Heart left ventricle (tissue), 16 donors: ENCODE measurements at regions not wholly inside any gene's neighbourhood (a gene's known extent, or its start where the extent isn't known, plus 50 kb on each side); places are given as distances from the start of the nearest gene placed in this dataset.

Source experiments
- ATAC-seq, 4 donors: fragments of 200-7000 bp; cut with Tn5 transposase; one replicate each; pipeline ENCODE4 v1.9.1; 2020 to 2022; ENCODE audit warnings: moderate library complexity in 4 of 4, mild to moderate bottlenecking in 3 of 4, moderate number of reproducible peaks in 1 of 4
- DNase-seq, 5 donors: peaks; one replicate each; pipeline ENCODE4 v3.0.0-alpha.2; 2020
- H3K27ac ChIP-seq, 12 donors: fragments of 200-600 bp; sonication (generic) in 4 of 12; one replicate each; pipeline versions ENCODE4 v1.5.0 to v1.8.0; 2016 to 2022; ENCODE audit warnings: mild to moderate bottlenecking in 2 of 12
- H3K27me3 ChIP-seq, 9 donors: fragments of 200-600 bp; sonication (generic) in 2 of 9; one replicate each; pipeline versions ENCODE4 v1.5.1 to v1.8.0; 2016 to 2022; ENCODE audit warnings: mild to moderate bottlenecking in 3 of 9
- H3K36me3 ChIP-seq, 9 donors: fragments of 200-600 bp; sonication (generic) in 2 of 9; one replicate each; pipeline versions ENCODE4 v1.5.0 to v1.8.0; 2018 to 2022; ENCODE audit warnings: mild to moderate bottlenecking in 2 of 9
- H3K4me1 ChIP-seq, 12 donors: fragments of 200-600 bp; sonication (generic) in 4 of 12; one replicate each; pipeline versions ENCODE4 v1.5.0 to v1.8.0; 2016 to 2022; ENCODE audit warnings: mild to moderate bottlenecking in 3 of 12
- H3K4me3 ChIP-seq, 12 donors: fragments of 200-600 bp; sonication (generic) in 4 of 12; one replicate each; pipeline versions ENCODE4 v1.5.0 to v1.8.0; 2017 to 2022; ENCODE audit warnings: mild to moderate bottlenecking in 9 of 12, moderate library complexity in 4 of 12
- H3K9me3 ChIP-seq, 12 donors: fragments of 200-600 bp; sonication (generic) in 4 of 12; one replicate each; pipeline versions ENCODE4 v1.5.0 to v1.8.0; 2016 to 2022; ENCODE audit warnings: mild to moderate bottlenecking in 1 of 12
- CTCF ChIP-seq, 12 donors: fragments of 200-600 bp; sonication (generic) in 4 of 12; IDR thresholded peaks; one replicate each; pipeline versions ENCODE4 v1.5.0 to v1.8.0; 2018 to 2022; ENCODE audit warnings: antibody characterized with exemption in 12 of 12, mild to moderate bottlenecking in 5 of 12
- POLR2A ChIP-seq, 2 donors: fragments of 450-650 bp; IDR thresholded peaks; one replicate each; pipeline ENCODE4 v1.6.1; 2017; ENCODE audit warnings: antibody characterized with exemption in 2 of 2, mild to moderate bottlenecking in 2 of 2, moderate library complexity in 2 of 2
- WGBS, 4 donors: extraction: QIAGEN DNeasy Blood & Tissue Kit in 2 of 4; methylation state at CpG; one replicate each; pipeline versions ENCODE4 v1.1.5 to v1.1.7; 2013 to 2018; 5-methylcytosine and 5-hydroxymethylcytosine counted together
- intact Hi-C, 10 donors: fragments of 100-400 bp; cut with DNase I; formaldehyde crosslinking; loops; one replicate each; pipeline versions ENCODE4 v1.11.1 to v1.14.2; 2022
- donor health status: ischemic (EF 13 %, LVEDD 7.1; RV severe dilation, severe dysfunction).
- donor health status: healthy with polysubstance abuse.
- donor health status: DM: no; HTN: yes; CAD: no.
- donor health status: DM: no; HTN: no; CAD: no.
- donor health status: ischemic (EF 25% LVEDD 6.9; RV normal size, moderate dysfunction).
- donor health status: ischemic (EF 25% LVEDD 5.7; RV mildly dilated, moderate dysfunction).
- donor health status: healthy.
- donor health status: DM: yes; HTN: yes; CAD: no.
- donor health status: ischemic (EF 35%, LVEDD 5.7; RV mildly dilated, moderate dysfunction).
- donor health status: nonischemic (EF 11% LVEDD 7.7; RV severe dilation, severe dysfunction).
- donor health status: DM: yes; HTN: yes; CAD: no.
- donor health status: PGD.
- donor health status: ischemic (EF 29% LVEDD 5.4; RV normal size, mild dysfunction).
- donor health status: nonischemic (EF 23%, LVEDD 6.1; RV moderate dilation, normal function).

GRCh38 chr7:52486267-52486666 is 549.2 kb upstream of the POM121L12 start:
- no peak for DNase-seq
- Histone ChIP-seq H3K4me1 (no peaks in the 10 kb centered on the region), H3K4me3 (no peak overlapping the region), H3K36me3 (no peaks in the 10 kb centered on the region), H3K27ac (no peak overlapping the region), H3K27me3 (no peaks in the 10 kb centered on the region), H3K9me3 (peaks cover 0 to 3% (median 0%) of the 10 kb centered on the region in 12 donors)
- 56 to 75% (median 58%) methylated on average over 3 of the region's 3 CpGs for WGBS, 4 donors
- ATAC-seq, result no peak
- no peak for TF ChIP-seq CTCF (IDR thresholded peaks at IDR 0.05)
- no peak for TF ChIP-seq POLR2A (IDR thresholded peaks at IDR 0.05)
- intact Hi-C loops, result no loop called here

- Histone ChIP-seq H3K27ac (no peak overlapping the region), H3K4me3 (no peak overlapping the region), H3K9me3 (peaks cover 0 to 3% (median 0%) of the 10 kb centered on the region in 12 donors), H3K4me1 (no peaks in the 10 kb centered on the region), H3K27me3 (no peaks in the 10 kb centered on the region), H3K36me3 (no peaks in the 10 kb centered on the region)
- TF ChIP-seq CTCF (IDR thresholded peaks at IDR 0.05) (no peak), POLR2A (IDR thresholded peaks at IDR 0.05) (no peak)
- no peak for DNase-seq
- ATAC-seq, result no peak
- intact Hi-C loops, result no loop called here
- WGBS, 4 donors, result 44 to 69% (median 55%) methylated on average over 2 of the region's 2 CpGs
Observed at GRCh38 chr7:52482076-52482475, 553.4 kb upstream of the POM121L12 start.

GRCh38 chr7:52481571-52481970 is 553.9 kb upstream of the POM121L12 start:
- H3K27ac ChIP-seq, result no peak overlapping the region
- TF ChIP-seq POLR2A (IDR thresholded peaks at IDR 0.05) (no peak), CTCF (IDR thresholded peaks at IDR 0.05) (no peak)
- intact Hi-C loops, result no loop called here
- no peaks in the 10 kb centered on the region for H3K27me3 ChIP-seq
- H3K4me3 ChIP-seq, result no peak overlapping the region
- 38 to 52% (median 50%) methylated on average over 2 of the region's 2 CpGs for WGBS, 4 donors
- no peaks in the 10 kb centered on the region for H3K36me3 ChIP-seq
- ATAC-seq (no peak), DNase-seq (no peak)
- H3K4me1 ChIP-seq, result no peaks in the 10 kb centered on the region
- H3K9me3 ChIP-seq, result peaks cover 0 to 3% (median 0%) of the 10 kb centered on the region in 12 donors

GRCh38 chr7:52479990-52480389 is 555.4 kb upstream of the POM121L12 start:
- Histone ChIP-seq H3K27ac (no peak overlapping the region), H3K9me3 (no peaks in the 10 kb centered on the region), H3K36me3 (no peaks in the 10 kb centered on the region), H3K27me3 (no peaks in the 10 kb centered on the region), H3K4me1 (no peaks in the 10 kb centered on the region), H3K4me3 (no peak overlapping the region)
- TF ChIP-seq CTCF (IDR thresholded peaks at IDR 0.05) (no peak), POLR2A (IDR thresholded peaks at IDR 0.05) (no peak)
- no peak for ATAC-seq
- intact Hi-C loops, result no loop called here
- DNase-seq, result no peak
